Fibroblast of pulmonary artery (primary cell): ENCODE measurements at regions not wholly inside any gene's neighbourhood (a gene's known extent, or its start where the extent isn't known, plus 50 kb on each side); places are given as distances from the start of the nearest gene placed in this dataset.

Source experiments
- DNase-seq: peaks from one replicate; pipeline ENCODE4 v3.0.0-alpha.2; 2010; ENCODE audit warnings: low read depth
- H3K4me3 ChIP-seq: replicated peaks from 2 replicates; pipeline ENCODE4 v1.5.1; 2011; ENCODE audit warnings: low read depth, mild to moderate bottlenecking, control low read depth, low read length, moderate library complexity
- CTCF ChIP-seq: IDR thresholded peaks from 2 replicates; pipeline ENCODE4 v1.5.1; 2011; ENCODE audit warnings: mild to moderate bottlenecking, control low read depth, low read length, inconsistent platforms; ENCODE audit errors: missing control alignments

- no peak for TF ChIP-seq CTCF
- peak; percentile 65 for DNase-seq
- H3K4me3 ChIP-seq: no peak overlapping the region
These were observed 82.6 kb downstream of the ADRB2 start for GRCh38 chr5:148909040-148909439.

- DNase-seq: no peak
- H3K4me3 ChIP-seq: no peak overlapping the region
- TF ChIP-seq CTCF: no peak
These were observed 83.4 kb downstream of the ADRB2 start for GRCh38 chr5:148909766-148910165.

GRCh38 chr5:148910216-148910615 is 83.8 kb downstream of the ADRB2 start:
- no peak for DNase-seq
- no peak for TF ChIP-seq CTCF
- no peak overlapping the region for H3K4me3 ChIP-seq

- peak; percentile 73 for DNase-seq
These were observed 84.4 kb downstream of the ADRB2 start for GRCh38 chr5:148910686-148911361.

GRCh38 chr5:148911386-148911785 is 85.0 kb downstream of the ADRB2 start:
- no peak for DNase-seq
- no peak overlapping the region for H3K4me3 ChIP-seq
- no peak for TF ChIP-seq CTCF

More at GRCh38 chr5:148910686-148911361, 84.4 kb downstream of the ADRB2 start:
- no peak overlapping the region for H3K4me3 ChIP-seq
- no peak for TF ChIP-seq CTCF

- no peak overlapping the region for H3K4me3 ChIP-seq
- peak; percentile 11 for DNase-seq
- no peak for TF ChIP-seq CTCF
These were observed 85.7 kb downstream of the ADRB2 start for GRCh38 chr5:148912146-148912545.
